Epithelial cell of proximal tubule (primary cell): ENCODE measurements at regions not wholly inside any gene's neighbourhood (a gene's known extent, or its start where the extent isn't known, plus 50 kb on each side); places are given as distances from the start of the nearest gene placed in this dataset.

Experiments
- DNase-seq: peaks from one replicate; pipeline ENCODE4 v3.0.0-alpha.2; 2011; ENCODE audit warnings: low read depth
- H3K4me3 ChIP-seq: 2 replicates; pipeline ENCODE4 v1.5.1; 2011; ENCODE audit warnings: low read depth, mild to moderate bottlenecking, low read length
- TF ChIP-seq, protein P1 (sequence below): conservative IDR thresholded peaks from 2 replicates; pipeline ENCODE4 v1.5.1; 2012; ENCODE audit warnings: low read depth, mild to moderate bottlenecking, low read length

GRCh38 chr6:54503144-54503543, 194.9 kb downstream of the TINAG start:
- TF ChIP-seq, protein P1, sequence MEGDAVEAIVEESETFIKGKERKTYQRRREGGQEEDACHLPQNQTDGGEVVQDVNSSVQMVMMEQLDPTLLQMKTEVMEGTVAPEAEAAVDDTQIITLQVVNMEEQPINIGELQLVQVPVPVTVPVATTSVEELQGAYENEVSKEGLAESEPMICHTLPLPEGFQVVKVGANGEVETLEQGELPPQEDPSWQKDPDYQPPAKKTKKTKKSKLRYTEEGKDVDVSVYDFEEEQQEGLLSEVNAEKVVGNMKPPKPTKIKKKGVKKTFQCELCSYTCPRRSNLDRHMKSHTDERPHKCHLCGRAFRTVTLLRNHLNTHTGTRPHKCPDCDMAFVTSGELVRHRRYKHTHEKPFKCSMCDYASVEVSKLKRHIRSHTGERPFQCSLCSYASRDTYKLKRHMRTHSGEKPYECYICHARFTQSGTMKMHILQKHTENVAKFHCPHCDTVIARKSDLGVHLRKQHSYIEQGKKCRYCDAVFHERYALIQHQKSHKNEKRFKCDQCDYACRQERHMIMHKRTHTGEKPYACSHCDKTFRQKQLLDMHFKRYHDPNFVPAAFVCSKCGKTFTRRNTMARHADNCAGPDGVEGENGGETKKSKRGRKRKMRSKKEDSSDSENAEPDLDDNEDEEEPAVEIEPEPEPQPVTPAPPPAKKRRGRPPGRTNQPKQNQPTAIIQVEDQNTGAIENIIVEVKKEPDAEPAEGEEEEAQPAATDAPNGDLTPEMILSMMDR: no peak
- DNase-seq: no peak
- H3K4me3 ChIP-seq: no peak overlapping the region

DNA sequence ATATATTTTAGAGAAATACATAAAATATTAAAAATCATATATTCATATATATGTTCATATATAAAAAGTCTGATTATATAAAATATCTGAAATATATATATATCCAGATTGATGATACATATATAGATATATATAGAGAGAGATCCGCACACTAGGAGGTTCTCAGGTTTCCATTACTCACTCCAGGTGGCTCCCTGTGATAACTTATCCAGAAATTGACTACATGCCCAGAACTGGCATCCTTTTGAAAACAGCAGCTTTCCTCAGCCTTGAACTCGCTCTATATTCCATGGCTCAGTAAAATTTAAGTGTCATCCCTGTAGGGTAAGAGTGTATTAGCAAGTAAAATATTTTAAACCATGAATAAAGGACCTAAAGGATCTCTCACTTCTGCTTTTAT, 206.8 kb downstream of the TINAG start:
- TF ChIP-seq, protein P1: no peak
- H3K4me3 ChIP-seq: no peak overlapping the region
- no peak for DNase-seq

- TF ChIP-seq, protein P1: no peak
- no peak for DNase-seq
- no peak overlapping the region for H3K4me3 ChIP-seq
Measured at GRCh38 chr6:54515713-54516112, 207.5 kb downstream of the TINAG start.

DNA sequence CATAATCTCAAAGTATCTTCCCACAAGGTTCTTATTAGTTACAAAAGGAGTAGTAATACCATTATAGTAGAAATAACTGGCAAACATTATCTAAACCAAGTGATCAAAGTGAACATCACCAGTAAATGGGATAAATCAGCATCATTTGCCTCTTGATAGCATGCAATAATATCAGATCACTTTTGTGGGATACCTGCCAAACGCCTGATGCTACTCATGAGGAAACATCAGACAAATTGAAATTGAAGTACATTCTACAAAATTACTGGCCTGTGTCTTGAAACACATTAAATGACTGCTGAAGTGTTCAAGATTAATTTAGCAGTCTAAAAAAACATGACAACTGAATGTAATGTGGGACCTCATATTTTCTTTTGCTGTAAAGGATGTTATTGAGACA, 208.1 kb downstream of the TINAG start:
- TF ChIP-seq, protein P1: no peak
- DNase-seq: peak; percentile 16
- H3K4me3 ChIP-seq: no peak overlapping the region

DNA sequence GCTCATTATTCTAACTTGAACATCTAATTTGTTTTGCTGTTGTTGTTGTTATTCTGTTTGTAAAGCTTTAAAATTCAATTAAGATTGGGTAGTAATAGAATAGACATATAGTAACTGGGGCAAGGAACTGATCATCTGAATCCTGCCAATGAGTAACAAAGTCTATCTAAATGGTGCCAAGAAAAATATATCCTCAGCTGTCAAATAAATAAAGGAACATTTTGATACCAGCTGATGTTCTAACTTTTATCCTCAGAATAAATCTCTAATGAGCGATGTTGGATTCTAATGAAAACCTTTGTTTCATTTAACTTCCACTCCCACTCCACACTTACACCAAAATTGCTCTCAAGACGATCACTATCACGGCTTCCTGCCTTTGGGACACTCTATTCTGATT, 210.9 kb downstream of the TINAG start:
- no peak overlapping the region for H3K4me3 ChIP-seq
- TF ChIP-seq, protein P1: no peak
- DNase-seq: no peak

DNA sequence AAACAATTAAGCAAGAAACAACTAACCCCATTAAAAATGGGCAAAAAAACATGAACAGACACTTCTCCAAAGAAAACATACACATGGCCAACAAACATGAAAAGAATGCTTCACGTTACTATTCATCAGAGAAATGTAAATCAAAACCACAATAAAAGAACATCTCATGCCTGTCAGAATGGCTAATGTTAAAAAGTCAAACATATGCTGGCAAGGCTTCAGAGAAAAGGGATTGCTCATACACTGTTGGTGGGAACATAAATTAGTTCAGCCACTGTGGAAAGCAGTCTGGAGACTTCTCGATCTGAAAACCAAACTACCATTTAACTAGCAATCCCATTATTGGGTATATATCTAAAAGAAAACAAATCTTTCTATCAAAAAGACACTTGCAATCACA, 217.5 kb downstream of the TINAG start:
- H3K4me3 ChIP-seq: no peak overlapping the region
- DNase-seq: no peak
- TF ChIP-seq, protein P1: no peak

DNA sequence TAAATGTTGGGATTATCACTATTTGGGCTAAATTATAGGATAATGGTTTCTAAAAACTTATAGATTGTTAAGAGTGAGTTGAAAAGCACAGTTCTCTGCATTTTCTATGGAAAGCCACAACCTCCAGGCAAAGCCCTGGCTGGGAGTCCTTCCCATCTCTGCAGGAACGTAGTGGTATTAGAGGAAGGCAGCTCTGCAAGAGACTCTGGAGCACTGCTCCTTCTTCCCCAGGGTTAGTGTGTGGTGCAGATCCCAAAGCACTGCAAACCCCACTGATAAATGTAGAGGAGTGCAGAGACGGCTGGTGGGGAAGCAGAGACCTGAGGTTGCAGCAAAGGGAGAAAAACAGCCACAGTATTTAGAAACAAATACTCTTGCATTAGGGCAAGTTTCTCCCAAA, 225.3 kb downstream of the TINAG start:
- DNase-seq: no peak
- H3K4me3 ChIP-seq: no peak overlapping the region
- TF ChIP-seq, protein P1: no peak
